UCSD-AML1 (cell line): ENCODE measurements at regions not wholly inside any gene's neighbourhood (a gene's known extent, or its start where the extent isn't known, plus 50 kb on each side); places are given as distances from the start of the nearest gene placed in this dataset.

Source experiments
- DNase-seq: peaks from one replicate; lab custom pipeline; 2025; ENCODE audit not compliant: unreplicated experiment; lab: John Stamatoyannopoulos, UW

- no peak for DNase-seq
Measured at GRCh38 chr16:61332461-61332860, 703.8 kb downstream of the CDH8 start.

- no peak for DNase-seq
Measured at GRCh38 chr16:61324044-61324443, 712.2 kb downstream of the CDH8 start.

GRCh38 chr16:61323456-61323855, 712.8 kb downstream of the CDH8 start:
- no peak for DNase-seq

GRCh38 chr16:61320791-61321190, 715.4 kb downstream of the CDH8 start:
- no peak for DNase-seq

- no peak for DNase-seq
Measured at GRCh38 chr16:61313931-61314330, 722.3 kb downstream of the CDH8 start.

- no peak for DNase-seq
Measured at GRCh38 chr16:61309386-61309785, 726.9 kb downstream of the CDH8 start.

- no peak for DNase-seq
Measured at GRCh38 chr16:61306204-61306603, 730.0 kb downstream of the CDH8 start.

GRCh38 chr16:61296814-61297213, 739.4 kb downstream of the CDH8 start:
- no peak for DNase-seq

GRCh38 chr16:61296305-61296704, 739.9 kb downstream of the CDH8 start:
- DNase-seq: no peak

GRCh38 chr16:61295311-61295710, 740.9 kb downstream of the CDH8 start:
- no peak for DNase-seq

- DNase-seq: no peak
Measured at GRCh38 chr16:61289141-61289540, 747.1 kb downstream of the CDH8 start.

- no peak for DNase-seq
Measured at GRCh38 chr16:61277849-61278248, 758.4 kb downstream of the CDH8 start.

- no peak for DNase-seq
Measured at GRCh38 chr16:61274211-61274610, 762.0 kb downstream of the CDH8 start.

- no peak for DNase-seq
Measured at GRCh38 chr16:61270726-61271125, 765.5 kb downstream of the CDH8 start.

- DNase-seq: no peak
Measured at GRCh38 chr16:61263400-61263799, 772.8 kb downstream of the CDH8 start.

GRCh38 chr16:61261315-61261714, 774.9 kb downstream of the CDH8 start:
- DNase-seq: no peak

GRCh38 chr16:61246592-61246991, 789.6 kb downstream of the CDH8 start:
- DNase-seq: no peak

- no peak for DNase-seq
Measured at GRCh38 chr16:61243954-61244353, 792.3 kb downstream of the CDH8 start.

- no peak for DNase-seq
Measured at GRCh38 chr16:61237884-61238485, 798.3 kb downstream of the CDH8 start.

- no peak for DNase-seq
Measured at GRCh38 chr16:61233713-61234112, 802.5 kb downstream of the CDH8 start.

- no peak for DNase-seq
Measured at GRCh38 chr16:61228371-61228770, 807.9 kb downstream of the CDH8 start.

- DNase-seq: no peak
Measured at GRCh38 chr16:61215605-61216004, 820.6 kb downstream of the CDH8 start.

- no peak for DNase-seq
Measured at GRCh38 chr16:61214780-61215179, 821.5 kb downstream of the CDH8 start.

- no peak for DNase-seq
Measured at GRCh38 chr16:61210076-61210475, 826.2 kb downstream of the CDH8 start.
